H1 (cell line): ENCODE measurements at regions not wholly inside any gene's neighbourhood (a gene's known extent, or its start where the extent isn't known, plus 50 kb on each side); places are given as distances from the start of the nearest gene placed in this dataset.

Experiments
- BACH1 ChIP-seq: IDR thresholded peaks from 2 replicates; pipeline ENCODE4 v1.6.1; 2012; ENCODE audit warnings: low read length, improper control_type of control experiment
- CTBP2 ChIP-seq: IDR thresholded peaks from 2 replicates; pipeline ENCODE4 v1.7.0; 2011; ENCODE audit warnings: borderline replicate concordance, mild to moderate bottlenecking, moderate library complexity, mixed read lengths, low read length; ENCODE audit not compliant: insufficient read depth, insufficient read length
- POLR2AphosphoS5 ChIP-seq: IDR thresholded peaks from 2 replicates; pipeline ENCODE4 v1.6.1; 2011; ENCODE audit warnings: low read depth, low read length

DNA sequence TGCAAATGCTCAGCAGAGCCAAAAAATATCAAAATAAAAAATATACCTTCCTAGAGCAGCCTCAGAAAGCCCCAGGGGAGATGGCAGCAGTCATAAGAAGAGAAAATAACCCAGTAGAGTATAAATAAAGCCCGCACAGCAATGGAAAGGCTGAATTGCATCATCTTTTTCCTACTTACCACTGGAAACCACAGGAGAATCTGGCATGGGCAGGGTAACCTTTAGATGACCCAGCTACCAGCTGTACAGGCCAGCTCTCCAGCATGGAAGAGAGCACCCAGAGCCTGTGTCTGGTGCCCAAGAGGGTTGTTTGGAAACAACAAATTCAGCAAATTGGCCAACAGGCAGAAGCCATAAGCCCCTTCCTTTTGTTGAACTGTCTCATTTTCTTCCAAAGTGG, 253.1 kb downstream of the OMA1 start (continued):
- no peak for TF ChIP-seq CTBP2
- no peak for TF ChIP-seq POLR2AphosphoS5
- no peak for TF ChIP-seq BACH1
